ENCODE measurements at regions not wholly inside any gene's neighbourhood (a gene's known extent, or its start where the extent isn't known, plus 50 kb on each side); places are given as distances from the start of the nearest gene placed in this dataset.

GRCh38 chr20:48395816-48396546, 431.8 kb downstream of the PREX1 start:
- TF ChIP-seq CTCF (IDR thresholded peaks at IDR 0.05; ENCODE audit: low read depth, low read length, poor library complexity, severe bottlenecking) (no peak), EZH2phosphoT487 (IDR thresholded peaks at IDR 0.05; ENCODE audit: borderline replicate concordance, low read length) (no peak)
